GM03348 (cell line): ENCODE measurements at regions not wholly inside any gene's neighbourhood (a gene's known extent, or its start where the extent isn't known, plus 50 kb on each side); places are given as distances from the start of the nearest gene placed in this dataset.
"Not testable (repeated sequence)": the region's sequence is repeated elsewhere in the genome, so short reads cannot be mapped to it uniquely, and the experiment has no call there.

Experiments used
- DNase-seq: peaks from one replicate; pipeline ENCODE4 v3.0.0; 2012; ENCODE audit warnings: low spot score

DNA sequence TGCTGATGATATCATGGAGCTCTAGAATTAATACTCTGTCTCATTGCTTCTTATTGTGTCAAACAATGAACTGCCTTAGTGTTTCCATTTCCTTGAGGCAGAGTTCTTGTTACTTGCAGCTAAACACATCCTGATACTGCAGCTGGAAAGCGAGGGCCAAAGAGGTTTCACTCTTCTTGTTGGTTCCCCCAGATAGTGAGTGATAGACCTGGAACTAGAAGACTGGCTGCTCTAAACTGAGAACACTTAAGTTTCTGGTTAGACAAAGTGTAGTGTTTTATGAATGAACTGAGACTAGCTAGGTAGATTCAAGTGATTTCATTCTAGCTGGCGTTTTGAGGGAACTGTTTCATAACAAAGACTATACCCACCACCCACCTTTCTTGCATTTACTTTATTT, 321.7 kb downstream of the TXNL1 start:
- no peak for DNase-seq

DNA sequence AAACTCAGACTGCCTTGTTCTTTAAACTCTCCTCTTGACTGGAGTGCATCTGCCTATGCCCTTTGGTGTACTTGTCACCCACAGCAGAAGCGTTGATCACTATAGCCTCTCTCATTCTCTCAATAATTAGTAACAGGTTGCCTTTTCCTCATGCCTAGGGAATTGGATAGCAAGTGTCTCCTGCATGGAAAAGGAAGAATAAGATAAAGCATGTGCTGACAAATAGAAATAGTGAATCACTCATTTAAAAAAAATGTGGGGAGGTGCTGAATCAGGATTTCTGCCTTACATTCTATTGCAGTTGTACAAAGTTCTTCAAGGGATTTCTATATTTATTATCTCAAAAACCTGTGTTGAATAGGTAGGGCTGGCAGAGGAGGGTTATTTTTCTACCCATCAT, 323.0 kb downstream of the TXNL1 start:
- DNase-seq = peak; percentile 70

DNA sequence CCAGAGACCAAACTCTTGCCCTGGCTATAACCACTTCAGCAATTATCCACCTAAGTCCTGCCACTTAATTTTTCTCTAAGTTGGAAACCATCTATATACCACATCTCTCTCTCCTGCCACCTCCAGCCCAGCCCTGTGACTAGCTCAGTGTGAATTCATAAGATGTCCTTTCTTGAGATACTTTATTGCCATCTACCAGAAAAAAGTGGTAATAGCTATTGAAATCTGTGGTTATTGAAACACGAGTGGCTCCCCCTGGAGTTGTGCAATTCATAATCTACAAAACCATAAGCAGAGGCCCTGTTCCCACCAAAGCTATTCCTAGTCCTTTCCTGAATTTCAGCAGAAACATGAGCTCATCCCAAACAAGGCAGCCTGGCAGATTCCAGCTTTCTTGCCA, 324.0 kb downstream of the TXNL1 start:
- no peak for DNase-seq

DNA sequence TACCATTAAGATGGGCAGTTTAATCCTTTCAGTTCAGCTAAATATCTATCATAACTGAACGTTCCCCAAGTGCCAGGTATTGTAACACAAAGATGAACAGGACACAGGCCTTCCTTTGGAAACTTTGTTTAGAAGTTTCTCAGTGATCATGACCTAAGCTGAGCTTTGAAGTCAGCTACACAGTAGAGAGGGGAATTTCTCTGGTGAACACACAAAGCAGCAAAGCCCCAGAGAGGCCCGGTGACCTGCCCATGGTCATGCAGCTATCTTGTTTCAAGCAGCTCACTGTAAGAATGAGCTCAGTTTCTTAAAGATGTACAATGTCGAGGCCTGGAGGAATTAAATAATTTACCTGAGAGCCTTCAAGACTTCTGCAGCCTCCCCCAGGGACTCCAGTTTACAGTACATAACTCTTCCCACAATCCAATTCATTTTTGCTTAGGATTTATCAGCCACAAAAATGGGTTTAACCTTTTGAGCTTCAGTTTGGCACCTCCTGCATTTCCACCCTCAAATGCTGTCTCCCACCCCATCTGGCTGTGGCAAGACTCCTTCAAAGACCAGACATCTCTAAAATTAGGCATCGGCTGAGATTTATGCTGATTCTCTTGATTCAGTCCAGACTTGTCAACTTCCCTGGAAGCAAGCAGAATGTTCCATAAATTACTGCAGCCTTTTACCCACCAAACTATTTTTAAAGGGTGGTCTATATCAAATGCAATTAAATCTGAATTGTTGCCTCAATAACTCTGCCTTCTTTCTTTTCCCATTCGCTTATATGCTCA, 325.6 kb downstream of the TXNL1 start:
- no peak for DNase-seq

DNA sequence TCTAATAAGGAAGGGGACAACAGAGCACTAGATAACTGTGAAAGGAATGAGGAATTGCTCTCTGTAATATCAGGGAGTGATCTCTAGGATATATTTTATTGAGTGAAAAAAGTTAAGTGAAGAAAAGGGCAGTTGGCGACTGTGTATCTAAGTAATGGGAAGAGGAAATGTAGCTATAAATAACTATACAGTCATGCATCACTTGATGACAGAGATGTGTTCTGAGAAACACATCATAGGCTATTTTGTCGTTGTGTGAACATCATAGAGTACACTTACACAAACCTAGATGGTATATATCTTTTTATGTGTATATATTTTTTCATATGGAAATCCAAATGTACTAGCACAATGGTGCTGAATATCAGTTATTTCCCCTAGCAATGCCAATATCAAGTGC, 329.3 kb downstream of the TXNL1 start:
- DNase-seq = no peak

DNA sequence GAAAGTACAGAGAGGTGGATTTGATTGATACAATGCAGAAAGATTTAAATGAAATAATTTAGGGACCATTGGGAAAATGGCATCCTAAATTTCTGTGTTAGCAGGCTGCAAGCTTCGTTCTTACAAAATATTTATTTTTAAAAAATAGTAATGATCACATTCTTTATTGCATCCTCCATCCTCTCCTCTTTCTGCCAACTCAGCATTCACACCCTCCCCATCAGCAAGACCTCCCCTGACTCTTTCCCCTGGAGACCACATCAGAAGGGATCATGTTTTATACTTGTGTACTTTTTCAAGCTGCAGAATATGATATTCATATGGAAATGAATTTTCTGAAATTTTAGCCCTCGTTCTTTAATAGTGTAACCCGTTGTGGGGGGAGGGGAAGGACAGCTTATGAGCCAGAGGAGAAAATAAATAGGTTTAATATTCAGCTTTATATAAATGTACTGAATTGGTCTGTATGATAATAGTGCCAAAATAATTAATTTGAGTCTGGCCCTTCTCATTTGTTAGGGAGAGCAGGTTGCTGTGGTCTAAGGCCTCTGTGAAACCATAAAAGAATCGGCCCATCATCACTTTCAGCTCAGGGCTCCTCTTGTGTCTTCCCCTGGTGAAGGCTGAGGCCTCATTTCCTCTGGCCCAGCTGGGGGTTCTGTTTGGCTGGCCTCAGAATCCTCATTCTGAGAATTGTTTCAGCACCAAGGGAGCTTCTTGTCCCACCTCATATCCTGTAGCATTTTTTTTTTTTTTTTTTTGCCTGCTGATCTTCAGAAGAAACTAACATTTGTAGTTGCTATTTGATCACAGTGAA, 330.8 kb downstream of the TXNL1 start:
- no peak for DNase-seq

DNA sequence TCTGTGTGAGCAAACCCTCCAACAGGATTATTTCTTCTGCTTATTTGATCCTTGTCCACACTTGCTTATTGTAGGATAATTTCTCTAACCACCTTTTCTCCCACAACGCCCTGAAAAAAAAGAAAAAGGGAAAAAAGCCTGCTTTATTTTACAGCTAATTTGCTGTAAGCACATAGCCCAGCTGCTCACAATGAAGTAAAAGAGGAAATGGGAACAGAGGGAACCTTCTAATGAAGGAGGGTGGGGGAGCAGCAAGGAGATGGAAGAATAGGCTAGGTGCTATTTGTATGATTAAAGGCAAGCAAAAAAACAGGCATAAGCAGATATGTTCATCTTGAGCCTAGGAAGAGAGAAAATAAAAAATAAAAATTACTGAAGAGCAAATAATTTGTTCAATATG, 331.6 kb downstream of the TXNL1 start:
- DNase-seq = no peak

DNA sequence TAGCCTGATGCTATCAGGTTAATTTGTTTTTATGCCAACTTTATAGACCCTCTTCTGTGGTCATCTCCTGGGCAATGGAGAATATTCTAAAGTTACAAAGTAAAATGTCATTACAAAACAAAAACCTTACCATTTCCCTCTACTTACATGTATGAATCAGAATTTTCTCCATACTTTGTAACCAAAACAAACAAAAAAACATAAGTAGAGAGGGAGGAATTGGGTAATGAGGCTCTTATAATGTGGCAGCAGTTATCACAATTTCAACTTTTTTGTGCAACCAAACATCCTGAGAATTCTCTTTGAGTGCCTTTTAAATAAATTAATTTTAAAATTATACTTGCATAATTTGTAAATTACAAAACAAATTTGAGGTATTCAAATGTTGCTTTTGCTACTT, 332.8 kb downstream of the TXNL1 start:
- DNase-seq = no peak

DNA sequence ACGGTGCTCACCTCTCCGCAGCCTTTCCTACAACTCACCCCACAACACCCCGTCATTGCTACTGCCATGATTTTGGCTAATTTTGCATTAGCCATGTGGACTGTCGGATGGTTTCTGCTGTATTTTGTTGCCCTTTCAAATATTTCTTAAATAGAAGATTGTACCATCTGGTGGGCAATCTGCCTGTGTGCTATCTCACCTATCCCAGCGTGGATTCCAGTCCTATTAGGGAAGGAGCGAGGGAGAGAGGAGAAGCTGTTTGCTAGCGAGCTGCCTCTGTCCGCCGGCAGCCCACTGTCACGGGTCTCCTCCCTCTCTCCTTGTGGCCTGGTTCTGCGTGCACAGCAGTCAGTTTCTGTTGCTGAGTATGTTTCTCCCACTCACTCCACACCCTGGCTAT, 336.2 kb downstream of the TXNL1 start:
- DNase-seq = no peak

DNA sequence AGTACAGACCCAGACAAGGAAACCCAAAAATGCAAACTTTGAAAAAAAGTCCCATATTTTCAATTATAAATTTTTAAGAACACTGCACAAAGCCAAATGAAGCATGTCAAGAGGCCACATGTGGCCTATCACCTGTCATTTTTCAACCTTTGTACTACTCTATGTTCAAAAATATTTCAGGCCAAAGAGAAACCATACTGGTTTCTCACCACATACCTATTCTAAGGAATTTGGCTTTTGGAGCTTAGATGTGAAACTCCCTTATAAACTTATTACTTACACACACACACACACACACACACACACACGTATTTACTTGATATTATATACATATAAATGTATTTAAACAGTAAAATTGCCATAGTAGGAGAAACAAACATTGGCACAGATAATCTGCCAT, 338.7 kb downstream of the TXNL1 start:
- DNase-seq = no peak

DNA sequence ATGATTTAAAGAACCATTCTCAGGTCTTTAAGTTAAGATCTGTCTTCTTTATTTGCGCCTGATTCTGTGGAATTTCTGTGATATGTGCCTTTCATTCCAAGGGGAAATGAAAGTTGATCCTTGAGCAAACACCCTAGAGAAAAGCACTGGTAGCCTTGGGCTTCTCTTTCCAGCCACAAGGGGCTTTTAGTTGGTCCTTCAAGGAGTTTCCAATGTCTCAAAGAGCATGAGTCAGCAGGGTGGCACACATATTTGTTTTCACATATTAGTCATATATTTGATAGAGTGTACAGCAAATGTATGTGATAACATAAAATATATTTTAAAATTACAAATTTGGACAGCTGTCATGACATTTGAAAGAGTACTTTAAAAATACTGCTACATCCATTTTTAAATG, 339.5 kb downstream of the TXNL1 start:
- DNase-seq = peak; percentile 12

DNA sequence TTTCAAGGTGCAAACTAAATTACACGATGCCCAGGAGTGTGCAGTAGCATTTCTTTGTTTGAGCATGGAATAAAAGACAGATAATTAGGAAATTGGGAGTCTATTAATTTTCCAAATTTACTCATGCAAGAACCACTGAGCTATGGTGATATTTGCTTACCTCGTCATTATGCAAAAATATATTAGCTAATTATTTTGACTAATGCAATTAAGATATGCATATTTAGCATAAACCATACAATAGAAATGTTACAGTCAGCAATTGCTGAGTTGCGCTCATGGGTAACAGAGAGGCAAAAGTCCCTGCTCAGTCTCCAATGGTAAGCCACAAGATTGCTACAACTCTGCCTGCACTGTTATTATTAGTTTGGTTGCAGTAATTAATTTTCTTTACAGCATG, 342.0 kb downstream of the TXNL1 start:
- DNase-seq = no peak

DNA sequence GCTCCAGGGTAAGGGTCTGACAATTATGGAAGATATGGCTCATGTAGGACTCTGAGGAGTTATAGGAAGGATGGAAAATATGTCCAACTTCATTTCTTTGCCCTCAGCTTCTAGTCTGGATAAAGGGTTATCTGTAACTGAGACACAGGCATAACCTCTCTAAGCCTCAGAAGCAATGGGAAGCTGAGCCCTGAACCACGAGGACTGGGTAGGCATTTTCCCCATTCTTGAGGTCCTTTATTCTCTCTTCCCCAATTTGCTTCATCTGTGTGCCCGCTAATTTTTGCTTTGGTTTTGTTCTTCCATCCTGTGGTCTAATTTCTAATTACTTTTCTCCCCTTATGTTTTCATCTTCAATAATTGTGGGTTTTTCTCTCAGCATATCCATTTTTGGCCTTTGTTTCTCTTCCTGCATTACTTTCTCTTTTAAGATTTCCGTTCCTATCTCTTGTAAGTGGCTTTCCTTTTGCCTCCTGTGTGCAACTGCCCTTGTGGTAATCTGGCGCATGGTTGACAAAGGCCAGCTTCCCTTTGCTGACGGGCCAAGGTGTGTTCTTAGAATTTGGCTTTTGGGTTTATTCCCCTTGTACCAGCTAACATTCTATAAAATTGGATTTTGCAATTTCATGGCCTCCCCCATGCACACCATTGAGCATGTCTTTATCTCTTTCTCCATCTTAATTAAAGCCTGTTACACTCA, 343.8 kb downstream of the TXNL1 start:
- no peak for DNase-seq

DNA sequence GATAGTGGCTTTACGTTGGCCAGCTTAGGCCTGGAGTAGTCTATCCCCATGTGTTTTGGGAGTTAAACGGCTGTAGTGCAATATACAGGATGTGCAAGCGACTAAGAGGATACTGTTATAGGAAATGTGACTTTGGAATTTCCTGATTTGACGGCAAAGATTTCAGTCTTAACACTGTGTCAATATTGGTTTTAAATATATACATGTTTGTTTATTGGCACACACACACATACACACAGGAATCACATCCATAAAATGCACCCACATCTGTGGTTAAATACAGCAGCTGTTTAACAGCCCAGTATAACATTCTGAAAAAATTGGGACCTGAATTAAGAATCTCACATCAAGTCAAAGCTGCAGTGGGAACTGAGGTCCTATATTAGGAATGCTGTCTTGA, 347.1 kb downstream of the TXNL1 start:
- no peak for DNase-seq

DNA sequence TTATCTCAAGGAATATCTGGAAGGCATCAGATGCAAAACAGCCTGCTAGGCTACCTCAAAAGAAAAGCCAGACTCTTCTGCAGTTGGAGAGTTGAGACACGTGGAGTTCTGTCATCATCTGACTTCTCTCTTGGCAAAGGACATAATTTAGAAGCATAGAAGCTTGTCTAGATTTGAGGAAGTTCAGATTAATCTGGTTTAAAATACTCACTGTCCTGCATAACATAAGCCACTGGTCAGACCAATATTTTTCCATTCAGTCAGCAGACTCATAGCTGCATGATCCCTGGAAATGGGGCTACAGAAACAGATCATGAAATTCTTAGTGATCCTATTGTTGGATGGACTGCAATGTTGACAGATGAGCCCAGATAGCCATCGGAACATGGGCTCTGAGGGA, 349.0 kb downstream of the TXNL1 start:
- no peak for DNase-seq

DNA sequence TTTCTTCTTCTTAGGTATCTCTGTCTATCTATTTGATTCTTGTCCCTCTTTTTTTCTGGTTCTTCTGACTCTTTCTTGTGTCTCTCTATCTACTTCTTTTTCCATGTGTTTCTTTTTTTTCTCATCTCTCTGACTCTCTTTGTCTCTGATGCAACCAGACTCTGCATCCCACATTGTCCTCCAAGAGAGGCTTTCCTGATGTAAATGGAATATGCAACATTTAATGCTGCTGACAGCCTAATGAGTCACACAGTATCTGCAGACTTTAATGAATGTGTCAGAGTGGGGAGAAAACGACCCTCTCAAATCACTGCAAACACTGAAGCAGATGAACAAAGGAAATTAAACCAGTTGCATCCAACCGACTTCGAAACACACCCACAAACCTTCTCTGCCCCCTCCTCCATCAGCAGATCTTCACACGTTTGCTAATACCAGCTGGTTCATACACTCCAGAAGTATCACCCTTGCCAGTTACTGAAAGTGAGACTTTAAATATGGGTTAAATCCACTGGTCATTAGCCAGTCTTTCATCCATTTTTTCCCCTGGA, 351.5 kb downstream of the TXNL1 start:
- DNase-seq = peak; percentile 43

DNA sequence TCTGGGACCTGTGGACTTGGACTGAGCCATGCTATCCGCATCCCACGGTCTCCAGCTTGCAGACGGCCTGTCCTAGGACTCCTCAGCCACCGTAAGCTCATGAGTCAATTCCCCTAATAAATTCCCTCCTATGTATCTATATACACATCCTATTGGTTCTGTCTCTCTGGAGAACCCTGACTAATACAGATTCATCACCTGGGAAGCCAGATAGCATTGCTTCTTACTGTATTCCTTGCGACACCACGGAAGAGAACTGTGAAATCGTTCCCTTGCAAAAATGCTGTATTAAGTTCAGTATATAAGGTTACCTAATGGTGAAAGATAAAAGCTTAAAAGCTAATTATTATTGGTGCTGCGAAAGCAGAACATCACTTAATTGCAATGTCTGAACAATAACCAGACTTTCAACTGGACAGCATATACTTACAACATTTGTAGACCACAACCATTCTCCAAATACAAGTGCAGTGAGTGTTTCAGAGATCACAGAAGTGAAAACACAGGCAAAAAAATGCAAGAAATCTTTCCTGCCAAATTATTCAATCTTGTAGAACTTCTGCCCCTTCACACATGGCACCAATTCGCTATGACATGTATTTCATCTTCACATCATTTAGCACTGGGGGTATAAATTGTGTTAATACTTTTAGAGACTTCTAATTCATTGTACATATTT, 352.9 kb downstream of the TXNL1 start:
- DNase-seq = no peak

DNA sequence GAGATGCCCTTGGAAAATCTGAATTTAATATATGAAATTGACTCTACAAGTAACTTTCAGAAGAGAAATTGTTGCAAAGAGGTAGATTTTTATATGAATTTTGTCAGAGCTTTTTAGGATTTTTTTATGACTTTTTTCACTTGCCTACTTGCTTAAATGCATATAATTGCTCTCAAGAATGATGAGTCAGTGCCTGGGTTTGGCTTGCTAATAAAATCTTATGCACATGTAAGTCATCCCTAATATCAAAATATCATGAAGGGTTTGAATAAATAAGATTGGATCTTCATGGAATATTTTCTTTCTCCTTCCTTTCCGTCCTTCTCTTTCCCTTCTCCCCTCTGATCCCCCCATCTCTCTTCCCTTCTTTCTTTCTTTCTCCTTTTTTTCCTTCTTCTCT, 354.1 kb downstream of the TXNL1 start:
- no peak for DNase-seq

DNA sequence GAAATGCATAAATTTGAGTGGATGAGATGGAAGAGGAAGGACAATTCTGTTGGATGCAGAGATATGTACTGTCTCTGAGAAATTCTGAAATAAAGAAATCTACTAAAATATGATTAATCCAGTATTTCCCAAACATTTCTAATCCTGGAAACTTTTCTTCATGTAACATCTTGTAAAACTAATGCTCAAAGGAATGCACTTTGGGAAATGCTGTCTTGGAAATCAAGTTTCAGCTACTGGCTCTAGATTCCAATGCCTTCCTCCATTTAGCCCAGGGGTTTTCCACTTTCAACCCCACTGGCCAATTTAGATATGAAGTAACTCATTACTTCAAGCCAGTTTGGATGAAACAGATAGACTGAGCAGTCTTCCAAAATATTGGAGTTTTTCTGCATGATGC, 355.1 kb downstream of the TXNL1 start:
- peak; percentile 11 for DNase-seq

DNA sequence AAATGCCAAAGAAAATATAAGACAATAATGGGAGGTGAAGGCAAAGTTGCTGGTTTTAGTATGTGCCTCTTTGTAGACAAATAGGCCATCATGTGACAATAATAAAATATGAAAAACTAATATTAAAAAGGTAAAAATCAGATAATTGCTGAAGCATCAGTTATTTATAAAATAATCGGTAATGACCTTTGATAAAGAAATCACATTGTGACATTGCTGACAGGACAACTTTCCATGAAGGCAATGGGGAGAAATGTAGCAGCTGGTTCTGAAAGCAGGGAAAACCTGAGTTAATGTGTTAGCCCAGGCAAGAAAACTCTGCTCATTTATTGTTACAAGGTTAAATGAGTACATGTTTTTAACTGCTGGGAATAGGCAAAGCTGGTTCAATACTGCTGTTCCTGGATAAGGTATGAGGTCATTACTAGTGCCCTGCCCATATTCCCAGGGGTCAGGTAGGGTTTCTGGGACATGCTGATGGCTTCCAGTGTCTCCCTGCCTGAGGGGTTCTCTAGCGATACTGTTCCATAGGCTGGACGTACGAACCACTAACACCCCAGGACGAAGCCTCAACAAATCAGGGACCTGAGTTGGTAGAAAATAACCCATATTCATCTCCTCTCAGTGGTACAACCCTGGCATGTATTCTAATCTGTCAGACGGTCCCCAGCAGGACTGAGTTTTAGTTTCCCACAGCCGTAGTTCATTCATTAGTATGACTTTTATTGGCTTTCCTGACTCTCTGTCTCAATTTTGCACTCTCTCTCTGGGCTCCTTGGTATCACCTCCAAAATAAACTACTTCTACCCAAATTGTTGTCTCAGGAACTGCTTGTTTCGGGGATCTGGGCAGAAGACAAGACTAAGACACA, 355.9 kb downstream of the TXNL1 start:
- DNase-seq = no peak

DNA sequence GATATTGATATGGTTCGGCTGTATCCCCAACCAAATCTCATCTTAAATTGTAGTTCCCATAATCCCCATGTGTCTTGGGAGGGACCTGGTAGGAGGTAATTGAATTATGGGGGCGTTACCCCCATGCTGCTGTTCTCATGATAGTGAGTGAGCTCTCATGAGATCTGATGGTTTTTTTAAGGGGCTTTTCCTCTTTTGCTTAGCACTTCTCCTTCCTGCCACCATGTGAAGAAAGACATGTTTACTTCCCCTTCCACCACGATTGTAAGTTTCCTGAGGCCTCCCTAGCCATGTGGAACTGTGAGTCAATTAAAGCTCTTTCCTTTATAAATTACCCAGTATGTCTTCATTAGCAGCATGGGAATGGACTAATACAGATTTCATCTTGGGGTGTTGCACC, 358.6 kb downstream of the TXNL1 start:
- not testable (repeated sequence) for DNase-seq
